GM23338 (cell line): ENCODE measurements at regions not wholly inside any gene's neighbourhood (a gene's known extent, or its start where the extent isn't known, plus 50 kb on each side); places are given as distances from the start of the nearest gene placed in this dataset.

Experiments
- CTCF ChIP-seq, 2 experiments: fragments of 200-600 bp in 1 of 2; sonication (generic) in 1 of 2; conservative IDR thresholded peaks; 2 replicates each; pipeline versions ENCODE4 v1.5.1 to v1.6.1; 2016 to 2017; ENCODE audit warnings: antibody characterized with exemption in 2 of 2, low read depth in 2 of 2, mild to moderate bottlenecking in 2 of 2, moderate library complexity in 1 of 2
- EZH2 ChIP-seq: fragments of 200-600 bp; sonication (generic); IDR thresholded peaks from one replicate; pipeline ENCODE4 v1.8.0; 2017; ENCODE audit warnings: antibody characterized with exemption, mild to moderate bottlenecking, low read depth; ENCODE audit not compliant: unreplicated experiment
- EZH2phosphoT487 ChIP-seq: fragments of 200-600 bp; sonication (generic); IDR thresholded peaks from one replicate; pipeline ENCODE4 v1.8.1; 2018; ENCODE audit warnings: antibody characterized with exemption; ENCODE audit not compliant: unreplicated experiment
- JUNB ChIP-seq: IDR thresholded peaks from one replicate; pipeline ENCODE4 v1.6.1; 2016; ENCODE audit warnings: antibody characterized with exemption; ENCODE audit not compliant: unreplicated experiment
- POLR2AphosphoS5 ChIP-seq: IDR thresholded peaks from 2 replicates; pipeline ENCODE4 v1.6.1; 2016; ENCODE audit warnings: antibody characterized with exemption, low read depth
- REST ChIP-seq: IDR thresholded peaks from one replicate; pipeline ENCODE4 v1.6.1; 2018; ENCODE audit warnings: antibody characterized with exemption; ENCODE audit not compliant: unreplicated experiment

GRCh38 chr19:46925548-46925950 is 64.8 kb downstream of the ARHGAP35 start:
- TF ChIP-seq EZH2phosphoT487 = no peak
- TF ChIP-seq CTCF (conservative IDR thresholded peaks at IDR 0.05; ENCODE audit: low read depth in 2 of 2) = no peak
- TF ChIP-seq REST = no peak
- no peak for TF ChIP-seq JUNB
- TF ChIP-seq EZH2 = no peak
- no peak for TF ChIP-seq POLR2AphosphoS5
